ENCODE measurements at regions not wholly inside any gene's neighbourhood (a gene's known extent, or its start where the extent isn't known, plus 50 kb on each side); places are given as distances from the start of the nearest gene placed in this dataset.

DNA sequence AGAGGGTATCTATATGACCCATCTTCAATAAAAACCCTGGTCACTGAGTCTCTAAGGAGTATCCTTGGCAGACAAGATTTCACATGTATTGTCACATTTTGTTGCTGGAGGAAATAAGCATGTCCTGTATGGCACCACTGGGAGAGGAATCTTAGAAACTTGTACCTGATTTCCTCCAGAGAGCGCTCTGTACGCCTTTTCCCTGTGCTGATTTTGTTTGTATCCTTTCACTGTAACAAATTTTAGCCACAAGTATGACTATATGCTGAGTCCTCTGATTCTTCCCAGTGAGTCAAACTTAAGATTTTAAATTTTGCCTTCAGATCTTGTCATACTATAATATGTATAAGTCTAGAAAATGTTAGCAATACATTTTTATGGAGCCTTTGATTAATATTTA, 102.8 kb downstream of the ITIH6 start:
- H3K4me1 ChIP-seq (ENCODE audit: insufficient read depth, poor library complexity, severe bottlenecking), result no peaks in the 10 kb centered on the region
- TF ChIP-seq, protein P1, sequence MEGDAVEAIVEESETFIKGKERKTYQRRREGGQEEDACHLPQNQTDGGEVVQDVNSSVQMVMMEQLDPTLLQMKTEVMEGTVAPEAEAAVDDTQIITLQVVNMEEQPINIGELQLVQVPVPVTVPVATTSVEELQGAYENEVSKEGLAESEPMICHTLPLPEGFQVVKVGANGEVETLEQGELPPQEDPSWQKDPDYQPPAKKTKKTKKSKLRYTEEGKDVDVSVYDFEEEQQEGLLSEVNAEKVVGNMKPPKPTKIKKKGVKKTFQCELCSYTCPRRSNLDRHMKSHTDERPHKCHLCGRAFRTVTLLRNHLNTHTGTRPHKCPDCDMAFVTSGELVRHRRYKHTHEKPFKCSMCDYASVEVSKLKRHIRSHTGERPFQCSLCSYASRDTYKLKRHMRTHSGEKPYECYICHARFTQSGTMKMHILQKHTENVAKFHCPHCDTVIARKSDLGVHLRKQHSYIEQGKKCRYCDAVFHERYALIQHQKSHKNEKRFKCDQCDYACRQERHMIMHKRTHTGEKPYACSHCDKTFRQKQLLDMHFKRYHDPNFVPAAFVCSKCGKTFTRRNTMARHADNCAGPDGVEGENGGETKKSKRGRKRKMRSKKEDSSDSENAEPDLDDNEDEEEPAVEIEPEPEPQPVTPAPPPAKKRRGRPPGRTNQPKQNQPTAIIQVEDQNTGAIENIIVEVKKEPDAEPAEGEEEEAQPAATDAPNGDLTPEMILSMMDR (IDR thresholded peaks at IDR 0.05; ENCODE audit: poor library complexity, severe bottlenecking), result no peak
- H3K27ac ChIP-seq (ENCODE audit: poor library complexity, severe bottlenecking), result no peak overlapping the region
- DNase-seq (ENCODE audit: low spot score), result no peak
- no peak for ATAC-seq (ENCODE audit: low read depth)
- no peak overlapping the region for H3K4me3 ChIP-seq (ENCODE audit: severe bottlenecking)
- H3K27me3 ChIP-seq (ENCODE audit: insufficient read depth, poor library complexity, severe bottlenecking), result no peaks in the 10 kb centered on the region
- no peaks in the 10 kb centered on the region for H3K36me3 ChIP-seq (ENCODE audit: low read depth)
- H3K9me3 ChIP-seq (ENCODE audit: severe bottlenecking), result no peaks in the 10 kb centered on the region

DNA sequence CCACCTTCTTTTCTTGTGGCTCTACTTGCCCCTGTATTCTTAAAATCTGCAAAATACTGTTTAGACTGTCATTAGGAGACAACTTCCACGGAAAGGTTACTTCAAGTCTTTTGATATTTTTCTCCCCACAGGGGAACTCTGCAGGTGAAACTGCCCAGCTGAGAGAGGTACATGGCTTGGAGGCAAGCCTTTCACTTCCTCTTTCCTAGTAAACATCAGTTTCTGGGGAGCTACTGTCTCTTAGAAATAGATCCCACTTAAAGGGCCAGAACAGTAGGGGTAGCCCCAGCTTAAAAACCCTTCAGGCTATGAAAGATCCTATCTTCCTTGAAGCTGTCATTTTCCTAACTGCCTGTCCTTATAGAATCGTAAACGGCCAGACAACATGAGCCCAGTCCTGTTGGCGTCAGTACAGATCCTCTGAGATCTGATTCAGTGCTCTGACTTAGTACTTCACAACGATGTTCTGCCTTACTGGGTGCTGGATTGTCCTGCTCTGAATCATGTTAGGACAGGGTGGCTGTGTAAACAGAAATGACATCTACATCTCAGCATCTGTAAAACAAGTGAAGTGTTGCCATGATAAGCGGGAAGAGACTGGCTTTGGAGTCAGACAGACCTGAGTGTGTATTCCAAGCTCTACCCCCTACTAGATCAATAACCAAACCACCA, 102.1 kb downstream of the ITIH6 start:
- Histone ChIP-seq H3K27ac (ENCODE audit: poor library complexity, severe bottlenecking) (no peak overlapping the region), H3K36me3 (ENCODE audit: low read depth) (no peaks in the 10 kb centered on the region)
- DNase-seq (ENCODE audit: low spot score), result no peak

More for the DNA sequence above, 102.1 kb downstream of the ITIH6 start:
- Histone ChIP-seq H3K4me3 (ENCODE audit: severe bottlenecking) (no peak overlapping the region), H3K27me3 (ENCODE audit: insufficient read depth, poor library complexity, severe bottlenecking) (no peaks in the 10 kb centered on the region), H3K4me1 (ENCODE audit: insufficient read depth, poor library complexity, severe bottlenecking) (no peaks in the 10 kb centered on the region), H3K9me3 (ENCODE audit: severe bottlenecking) (no peaks in the 10 kb centered on the region)
- TF ChIP-seq, protein P1 (IDR thresholded peaks at IDR 0.05; ENCODE audit: poor library complexity, severe bottlenecking), result no peak
- no peak for ATAC-seq (ENCODE audit: low read depth)
